ENCODE measurements at regions not wholly inside any gene's neighbourhood (a gene's known extent, or its start where the extent isn't known, plus 50 kb on each side); places are given as distances from the start of the nearest gene placed in this dataset.

- TF ChIP-seq CTCF (IDR thresholded peaks at IDR 0.05) (no peak), ZFX (IDR thresholded peaks at IDR 0.05; ENCODE audit: borderline replicate concordance) (no peak)
These were observed 94.6 kb upstream of the SMAD1 start for GRCh38 chr4:145387079-145387478.

All from 22Rv1 (cell line).